ENCODE measurements at regions not wholly inside any gene's neighbourhood (a gene's known extent, or its start where the extent isn't known, plus 50 kb on each side); places are given as distances from the start of the nearest gene placed in this dataset.

- intact Hi-C loops (cut with DNase I), result no loop called here
- H3K4me3 ChIP-seq, result no peak overlapping the region
- H3K27ac ChIP-seq, result no peak overlapping the region
- no peaks in the 10 kb centered on the region for H3K4me1 ChIP-seq
- H3K9me3 ChIP-seq, result no peaks in the 10 kb centered on the region
- no peak overlapping the region for H3K9ac ChIP-seq (ENCODE audit: low read depth in 2 of 2, low read length in 2 of 2)
- H3K36me3 ChIP-seq, result no peaks in the 10 kb centered on the region
- no peak for DNase-seq
- no peak for TF ChIP-seq CTCF (IDR thresholded peaks at IDR 0.05)
- H3K27me3 ChIP-seq, result no peaks in the 10 kb centered on the region
Observed at GRCh38 chr4:20042769-20043168, 208.9 kb upstream of the SLIT2 start.

GRCh38 chr4:20041839-20042407 is 209.8 kb upstream of the SLIT2 start:
- intact Hi-C loops (cut with DNase I), result no loop called here
- no peak overlapping the region for H3K4me3 ChIP-seq

GRCh38 chr4:20037745-20038144 is 214.0 kb upstream of the SLIT2 start:
- Histone ChIP-seq H3K4me1 (no peaks in the 10 kb centered on the region), H3K36me3 (no peaks in the 10 kb centered on the region), H3K4me3 (no peak overlapping the region), H3K27me3 (no peaks in the 10 kb centered on the region), H3K27ac (no peak overlapping the region), H3K9ac (ENCODE audit: low read depth in 2 of 2, low read length in 2 of 2) (no peak overlapping the region), H3K9me3 (no peaks in the 10 kb centered on the region)
- TF ChIP-seq CTCF (IDR thresholded peaks at IDR 0.05), result no peak
- intact Hi-C loops (cut with DNase I), result no loop called here
- DNase-seq, result no peak

More at GRCh38 chr4:20041839-20042407, 209.8 kb upstream of the SLIT2 start:
- Histone ChIP-seq H3K27ac (no peak overlapping the region), H3K36me3 (no peaks in the 10 kb centered on the region), H3K9me3 (no peaks in the 10 kb centered on the region), H3K27me3 (no peaks in the 10 kb centered on the region), H3K9ac (ENCODE audit: low read depth in 2 of 2, low read length in 2 of 2) (no peak overlapping the region), H3K4me1 (no peaks in the 10 kb centered on the region)
- no peak for DNase-seq
- no peak for TF ChIP-seq CTCF (IDR thresholded peaks at IDR 0.05)

- Histone ChIP-seq H3K4me3 (no peak overlapping the region), H3K27ac (peak overlapping the region; percentile 11), H3K27me3 (no peaks in the 10 kb centered on the region), H3K9me3 (no peaks in the 10 kb centered on the region), H3K9ac (ENCODE audit: low read depth in 2 of 2, low read length in 2 of 2) (no peak overlapping the region), H3K36me3 (no peaks in the 10 kb centered on the region), H3K4me1 (no peaks in the 10 kb centered on the region)
- no peak for TF ChIP-seq CTCF (IDR thresholded peaks at IDR 0.05)
- DNase-seq, result no peak
- intact Hi-C loops (cut with DNase I), result no loop called here
Observed at GRCh38 chr4:20030108-20030507, 221.6 kb upstream of the SLIT2 start.

GRCh38 chr4:20028645-20029044 is 223.1 kb upstream of the SLIT2 start:
- Histone ChIP-seq H3K9ac (ENCODE audit: low read depth in 2 of 2, low read length in 2 of 2) (no peak overlapping the region), H3K4me1 (no peaks in the 10 kb centered on the region), H3K9me3 (no peaks in the 10 kb centered on the region), H3K27ac (no peak overlapping the region), H3K36me3 (no peaks in the 10 kb centered on the region), H3K4me3 (no peak overlapping the region), H3K27me3 (no peaks in the 10 kb centered on the region)
- intact Hi-C loops (cut with DNase I), result no loop called here
- TF ChIP-seq CTCF (IDR thresholded peaks at IDR 0.05), result no peak
- DNase-seq, result no peak

Measured in colonic mucosa (tissue), 4 donors.